Smooth muscle cell (in vitro differentiated cells): ENCODE measurements at regions not wholly inside any gene's neighbourhood (a gene's known extent, or its start where the extent isn't known, plus 50 kb on each side); places are given as distances from the start of the nearest gene placed in this dataset.

Source experiments
- DNase-seq: peaks from one replicate; lab custom pipeline; 2025; ENCODE audit not compliant: unreplicated experiment; lab: John Stamatoyannopoulos, UW
- H2AFZ ChIP-seq: fragments of 200-600 bp; sonication (generic); 2 replicates; pipeline ENCODE4 v1.6.0; 2016; ENCODE audit warnings: antibody characterized with exemption, low read depth, mild to moderate bottlenecking
- H3F3A ChIP-seq: fragments of 200-600 bp; sonication (generic); 2 replicates; pipeline ENCODE4 v1.6.0; 2017; ENCODE audit warnings: antibody characterized with exemption, low read depth
- H3K27ac ChIP-seq: fragments of 200-600 bp; sonication (generic); 2 replicates; pipeline ENCODE4 v1.5.1; 2016; ENCODE audit warnings: low read depth, mild to moderate bottlenecking
- H3K27me3 ChIP-seq: fragments of 200-600 bp; sonication (generic); 2 replicates; pipeline ENCODE4 v1.6.1; 2016; ENCODE audit warnings: low read depth, mild to moderate bottlenecking
- H3K36me3 ChIP-seq: fragments of 200-600 bp; sonication (generic); 2 replicates; pipeline ENCODE4 v1.5.1; 2016; ENCODE audit warnings: low read depth
- H3K4me1 ChIP-seq: fragments of 200-600 bp; sonication (generic); 2 replicates; pipeline ENCODE4 v1.5.1; 2016; ENCODE audit warnings: low read depth
- H3K4me2 ChIP-seq: fragments of 200-600 bp; sonication (generic); 2 replicates; pipeline ENCODE4 v1.6.0; 2016; ENCODE audit warnings: mild to moderate bottlenecking
- H3K4me3 ChIP-seq: fragments of 200-600 bp; sonication (generic); 2 replicates; pipeline ENCODE4 v1.5.1; 2016; ENCODE audit warnings: mild to moderate bottlenecking
- H3K79me2 ChIP-seq: fragments of 200-600 bp; sonication (generic); 2 replicates; pipeline ENCODE4 v1.6.0; 2016; ENCODE audit warnings: low read depth, mild to moderate bottlenecking
- H3K9ac ChIP-seq: fragments of 200-600 bp; sonication (generic); 2 replicates; pipeline ENCODE4 v1.6.0; 2016; ENCODE audit warnings: low read depth
- H3K9me3 ChIP-seq: fragments of 200-600 bp; sonication (generic); replicated peaks from 2 replicates; pipeline ENCODE4 v1.5.1; 2016; ENCODE audit warnings: low read depth
- H4K20me1 ChIP-seq: fragments of 200-600 bp; sonication (generic); 2 replicates; pipeline ENCODE4 v1.6.0; 2016; ENCODE audit warnings: low read depth
- WGBS: methylation state at CpG from one replicate; pipeline ENCODE4 v1.1.7; 2016; ENCODE audit warnings: low lambda C conversion rate; 5-methylcytosine and 5-hydroxymethylcytosine counted together
- TF ChIP-seq, protein P1 (sequence below): fragments of 200-600 bp; sonication (generic); IDR thresholded peaks from 2 replicates; pipeline ENCODE4 v1.5.1; 2017; ENCODE audit warnings: borderline replicate concordance, mild to moderate bottlenecking, antibody characterized with exemption; ENCODE audit not compliant: insufficient read depth, poor library complexity, severe bottlenecking

DNA sequence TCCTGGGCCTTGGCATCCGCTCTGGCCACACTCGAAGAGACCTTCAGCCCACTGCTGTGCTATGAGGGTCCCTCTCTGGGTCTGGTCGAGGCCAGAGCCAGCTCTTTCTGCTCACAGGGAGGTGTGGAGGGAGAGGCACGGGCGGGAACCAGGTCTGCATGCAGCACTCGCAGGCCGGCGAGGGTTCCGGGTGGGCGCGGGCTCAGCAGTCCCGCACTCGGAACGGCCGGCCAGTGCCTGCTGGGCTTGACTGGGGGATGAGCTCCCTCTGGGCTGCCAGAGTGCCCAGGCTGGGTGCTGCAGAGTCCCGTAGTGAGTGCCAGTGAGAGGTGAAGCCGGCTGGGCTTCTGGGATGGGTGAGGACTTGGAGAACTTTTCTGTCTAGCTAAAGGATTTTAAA is 882.7 kb downstream of the XPNPEP1 start:
- no peak for DNase-seq
- WGBS, result 95% methylated on average over 17 of the region's 17 CpGs

DNA sequence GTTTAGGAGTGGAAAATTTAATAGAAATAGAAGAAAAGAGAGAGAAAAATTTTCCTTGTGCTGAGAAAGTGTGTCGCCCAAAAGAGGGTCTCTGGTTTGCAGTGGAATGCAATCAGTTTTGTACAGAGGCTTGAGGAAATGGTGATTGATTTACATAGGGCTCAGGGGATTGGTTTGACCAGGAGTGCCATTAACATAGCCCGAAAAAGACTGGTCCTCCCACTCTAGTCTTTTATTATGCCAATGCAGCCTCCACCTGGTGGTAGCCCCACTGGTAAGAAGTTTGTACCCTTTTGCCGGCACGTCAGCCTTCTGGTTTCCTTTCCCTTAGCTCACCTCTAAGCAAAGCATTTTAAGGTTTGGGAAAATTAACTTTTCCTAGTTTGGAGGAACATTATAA is 885.3 kb downstream of the XPNPEP1 start:
- no peak for DNase-seq
- H3K27me3 ChIP-seq, result no peaks in the 10 kb centered on the region
- WGBS, result 94% methylated on average over 4 of the region's 4 CpGs
- H3F3A ChIP-seq, result no peaks in the 10 kb centered on the region
- H3K9ac ChIP-seq, result no peak overlapping the region
- no peak overlapping the region for H3K27ac ChIP-seq
- H3K79me2 ChIP-seq, result no peaks in the 10 kb centered on the region
- no peaks in the 10 kb centered on the region for H3K9me3 ChIP-seq
- H3K4me3 ChIP-seq, result no peak overlapping the region
- H4K20me1 ChIP-seq, result no peaks in the 10 kb centered on the region
- no peaks in the 10 kb centered on the region for H3K4me1 ChIP-seq
- H3K4me2 ChIP-seq, result no peak overlapping the region
- H2AFZ ChIP-seq, result no peak overlapping the region
- H3K36me3 ChIP-seq, result no peaks in the 10 kb centered on the region
- TF ChIP-seq, protein P1, sequence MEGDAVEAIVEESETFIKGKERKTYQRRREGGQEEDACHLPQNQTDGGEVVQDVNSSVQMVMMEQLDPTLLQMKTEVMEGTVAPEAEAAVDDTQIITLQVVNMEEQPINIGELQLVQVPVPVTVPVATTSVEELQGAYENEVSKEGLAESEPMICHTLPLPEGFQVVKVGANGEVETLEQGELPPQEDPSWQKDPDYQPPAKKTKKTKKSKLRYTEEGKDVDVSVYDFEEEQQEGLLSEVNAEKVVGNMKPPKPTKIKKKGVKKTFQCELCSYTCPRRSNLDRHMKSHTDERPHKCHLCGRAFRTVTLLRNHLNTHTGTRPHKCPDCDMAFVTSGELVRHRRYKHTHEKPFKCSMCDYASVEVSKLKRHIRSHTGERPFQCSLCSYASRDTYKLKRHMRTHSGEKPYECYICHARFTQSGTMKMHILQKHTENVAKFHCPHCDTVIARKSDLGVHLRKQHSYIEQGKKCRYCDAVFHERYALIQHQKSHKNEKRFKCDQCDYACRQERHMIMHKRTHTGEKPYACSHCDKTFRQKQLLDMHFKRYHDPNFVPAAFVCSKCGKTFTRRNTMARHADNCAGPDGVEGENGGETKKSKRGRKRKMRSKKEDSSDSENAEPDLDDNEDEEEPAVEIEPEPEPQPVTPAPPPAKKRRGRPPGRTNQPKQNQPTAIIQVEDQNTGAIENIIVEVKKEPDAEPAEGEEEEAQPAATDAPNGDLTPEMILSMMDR, result no peak

More for the DNA sequence above, 882.7 kb downstream of the XPNPEP1 start:
- Histone ChIP-seq H3K4me2 (no peak overlapping the region), H3K27me3 (no peaks in the 10 kb centered on the region), H3K36me3 (no peaks in the 10 kb centered on the region), H4K20me1 (no peaks in the 10 kb centered on the region), H3K9ac (no peak overlapping the region), H3K79me2 (no peaks in the 10 kb centered on the region), H3K9me3 (no peaks in the 10 kb centered on the region), H3K4me3 (no peak overlapping the region), H3F3A (no peaks in the 10 kb centered on the region), H2AFZ (no peak overlapping the region), H3K27ac (no peak overlapping the region), H3K4me1 (no peaks in the 10 kb centered on the region)
- TF ChIP-seq, protein P1, result no peak

DNA sequence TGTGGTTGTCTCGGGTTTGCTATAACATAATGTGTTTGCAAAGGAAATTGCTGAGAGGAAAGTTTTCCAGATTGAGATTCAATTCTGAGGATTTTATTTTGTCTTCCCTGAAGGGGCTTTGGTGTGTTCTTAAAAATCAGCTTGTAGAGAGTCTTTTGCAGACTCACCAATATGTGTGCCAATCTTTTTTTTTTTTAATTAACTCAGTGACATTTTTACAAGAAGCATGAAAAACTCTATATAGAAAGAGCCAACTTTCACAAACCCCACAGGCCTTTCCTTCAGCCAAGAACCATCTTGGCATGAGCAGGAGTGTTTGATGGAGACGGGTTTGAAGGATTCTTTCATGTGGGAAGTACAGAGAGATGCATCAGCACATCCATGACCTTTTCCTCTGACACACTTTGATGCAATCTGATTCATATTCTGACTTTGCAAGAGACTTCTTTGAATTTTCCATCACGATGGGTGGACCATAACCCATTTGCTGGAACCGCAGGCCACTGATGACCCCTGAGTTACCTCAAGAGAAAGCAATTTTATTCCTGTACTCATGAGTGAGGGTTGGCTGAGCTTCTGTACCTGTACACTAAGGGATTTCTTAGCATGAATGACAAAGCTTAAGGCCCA is 892.6 kb downstream of the XPNPEP1 start:
- H3K27ac ChIP-seq, result no peak overlapping the region
- H3K79me2 ChIP-seq, result no peaks in the 10 kb centered on the region
- H3F3A ChIP-seq, result no peaks in the 10 kb centered on the region
- no peaks in the 10 kb centered on the region for H3K9me3 ChIP-seq
- H4K20me1 ChIP-seq, result no peaks in the 10 kb centered on the region
- 89% methylated on average over 4 of the region's 4 CpGs for WGBS
- H3K27me3 ChIP-seq, result no peaks in the 10 kb centered on the region
- H3K9ac ChIP-seq, result no peak overlapping the region
- no peaks in the 10 kb centered on the region for H3K36me3 ChIP-seq
- H2AFZ ChIP-seq, result no peak overlapping the region
- H3K4me2 ChIP-seq, result no peak overlapping the region
- TF ChIP-seq, protein P1, result no peak
- no peak overlapping the region for H3K4me3 ChIP-seq
- DNase-seq, result no peak
- no peaks in the 10 kb centered on the region for H3K4me1 ChIP-seq

DNA sequence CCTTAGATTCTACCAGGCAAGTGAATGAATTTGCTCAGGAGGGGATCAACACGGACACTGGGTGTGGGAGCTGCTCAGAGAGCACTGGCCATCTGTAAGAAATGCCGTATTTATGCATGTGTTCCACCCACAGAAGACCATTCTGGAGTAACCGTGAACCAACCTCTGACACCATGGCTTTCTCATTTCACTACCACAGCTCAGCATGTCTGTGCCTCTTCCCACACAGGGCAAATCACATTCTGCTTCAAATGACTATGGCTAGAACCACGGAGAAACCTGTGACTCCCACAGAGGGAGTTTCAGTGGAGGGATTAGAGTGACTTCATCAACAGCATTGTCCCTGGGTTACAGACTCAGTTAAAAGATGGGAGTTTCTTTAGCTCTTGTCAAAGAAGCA is 893.4 kb downstream of the XPNPEP1 start:
- Histone ChIP-seq H3K27ac (no peak overlapping the region), H3F3A (no peaks in the 10 kb centered on the region), H3K27me3 (no peaks in the 10 kb centered on the region), H3K9ac (no peak overlapping the region), H3K79me2 (no peaks in the 10 kb centered on the region), H3K4me1 (no peaks in the 10 kb centered on the region), H3K4me3 (no peak overlapping the region), H3K4me2 (no peak overlapping the region), H2AFZ (no peak overlapping the region), H3K9me3 (no peaks in the 10 kb centered on the region), H3K36me3 (no peaks in the 10 kb centered on the region), H4K20me1 (no peaks in the 10 kb centered on the region)
- TF ChIP-seq, protein P1, result no peak
- DNase-seq, result no peak
- WGBS, result 70% methylated on average over 4 of the region's 4 CpGs
